Thoracic aorta (tissue), 2 donors: ENCODE measurements at regions not wholly inside any gene's neighbourhood (a gene's known extent, or its start where the extent isn't known, plus 50 kb on each side); places are given as distances from the start of the nearest gene placed in this dataset.

Experiments used
- ATAC-seq: fragments of 150-250 bp; one replicate; pipeline ENCODE4 v1.8.0; 2017; ENCODE audit warnings: low read depth; ENCODE audit not compliant: insufficient number of reproducible peaks, low FRiP score
- DNase-seq: peaks from one replicate; pipeline ENCODE4 v3.0.0-alpha.2; 2020; ENCODE audit warnings: low spot score
- H3K27ac ChIP-seq, 2 donors: fragments of 200-600 bp; sonication (generic); 1 replicate in 1 of 2; 2 replicates in 1 of 2; pipeline ENCODE4 v1.5.1; 2016; ENCODE audit warnings: mild to moderate bottlenecking in 2 of 2, moderate library complexity in 2 of 2
- H3K27me3 ChIP-seq: fragments of 200-600 bp; sonication (generic); replicated peaks from 2 replicates; pipeline ENCODE4 v1.6.0; 2016; ENCODE audit warnings: mild to moderate bottlenecking; ENCODE audit not compliant: insufficient read depth
- H3K36me3 ChIP-seq: fragments of 200-600 bp; sonication (generic); one replicate; pipeline ENCODE4 v1.5.1; 2016
- H3K4me1 ChIP-seq, 2 donors: fragments of 200-600 bp; sonication (generic); 1 replicate in 1 of 2; 2 replicates in 1 of 2; pipeline versions ENCODE4 v1.5.1 to v1.6.0; 2016; ENCODE audit warnings: low read depth in 2 of 2, mild to moderate bottlenecking in 1 of 2; ENCODE audit not compliant: control insufficient read depth in 1 of 2
- H3K4me3 ChIP-seq: fragments of 200-600 bp; sonication (generic); 2 replicates; pipeline ENCODE4 v1.5.1; 2016; ENCODE audit warnings: mild to moderate bottlenecking
- H3K9me3 ChIP-seq: fragments of 200-600 bp; sonication (generic); 2 replicates; pipeline ENCODE4 v1.5.1; 2016
- TF ChIP-seq, protein P1 (sequence below): fragments of 200-600 bp; sonication (generic); IDR thresholded peaks from one replicate; pipeline ENCODE4 v1.5.1; 2019; ENCODE audit warnings: antibody characterized with exemption

GRCh38 chr3:14278799-14279625 is 100.4 kb downstream of the LSM3 start:
- H3K36me3 ChIP-seq = no peaks in the 10 kb centered on the region
- no peaks in the 10 kb centered on the region for H3K9me3 ChIP-seq
- ATAC-seq = no peak
- no peak overlapping the region for H3K27ac ChIP-seq
- no peaks in the 10 kb centered on the region for H3K27me3 ChIP-seq
- no peak overlapping the region for H3K4me3 ChIP-seq
- H3K4me1 ChIP-seq = no peaks in the 10 kb centered on the region
- TF ChIP-seq, protein P1, sequence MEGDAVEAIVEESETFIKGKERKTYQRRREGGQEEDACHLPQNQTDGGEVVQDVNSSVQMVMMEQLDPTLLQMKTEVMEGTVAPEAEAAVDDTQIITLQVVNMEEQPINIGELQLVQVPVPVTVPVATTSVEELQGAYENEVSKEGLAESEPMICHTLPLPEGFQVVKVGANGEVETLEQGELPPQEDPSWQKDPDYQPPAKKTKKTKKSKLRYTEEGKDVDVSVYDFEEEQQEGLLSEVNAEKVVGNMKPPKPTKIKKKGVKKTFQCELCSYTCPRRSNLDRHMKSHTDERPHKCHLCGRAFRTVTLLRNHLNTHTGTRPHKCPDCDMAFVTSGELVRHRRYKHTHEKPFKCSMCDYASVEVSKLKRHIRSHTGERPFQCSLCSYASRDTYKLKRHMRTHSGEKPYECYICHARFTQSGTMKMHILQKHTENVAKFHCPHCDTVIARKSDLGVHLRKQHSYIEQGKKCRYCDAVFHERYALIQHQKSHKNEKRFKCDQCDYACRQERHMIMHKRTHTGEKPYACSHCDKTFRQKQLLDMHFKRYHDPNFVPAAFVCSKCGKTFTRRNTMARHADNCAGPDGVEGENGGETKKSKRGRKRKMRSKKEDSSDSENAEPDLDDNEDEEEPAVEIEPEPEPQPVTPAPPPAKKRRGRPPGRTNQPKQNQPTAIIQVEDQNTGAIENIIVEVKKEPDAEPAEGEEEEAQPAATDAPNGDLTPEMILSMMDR = no peak
- DNase-seq = no peak

DNA sequence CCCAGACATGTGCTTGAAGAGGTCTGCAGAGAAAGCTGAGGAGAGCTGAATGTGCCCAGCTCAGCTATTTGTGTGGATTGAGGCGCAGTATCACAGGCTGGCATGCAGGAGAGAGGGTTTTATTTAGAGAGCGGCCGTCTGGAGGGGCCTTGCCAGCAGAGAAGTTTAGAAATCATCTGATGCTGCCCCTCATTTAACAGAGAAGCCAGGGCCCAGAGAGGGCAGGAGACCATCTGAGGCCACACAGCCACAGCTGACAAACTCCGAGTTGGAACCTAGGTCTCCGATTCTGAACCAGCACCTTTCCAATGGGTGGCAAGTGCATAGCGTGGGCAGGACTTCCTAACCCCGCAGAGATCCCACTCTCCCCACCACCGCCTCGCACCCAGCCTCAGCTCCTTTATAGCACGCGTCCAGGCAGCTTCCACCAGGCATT is 101.0 kb downstream of the LSM3 start:
- TF ChIP-seq, protein P1 = no peak
- no peaks in the 10 kb centered on the region for H3K9me3 ChIP-seq
- DNase-seq (no peak), ATAC-seq (no peak)
- no peak overlapping the region for H3K4me3 ChIP-seq
- no peaks in the 10 kb centered on the region for H3K4me1 ChIP-seq
- no peak overlapping the region for H3K27ac ChIP-seq
- no peaks in the 10 kb centered on the region for H3K36me3 ChIP-seq
- no peaks in the 10 kb centered on the region for H3K27me3 ChIP-seq

GRCh38 chr3:14280326-14280725 is 101.7 kb downstream of the LSM3 start:
- H3K36me3 ChIP-seq = no peaks in the 10 kb centered on the region
- no peak overlapping the region for H3K27ac ChIP-seq
- no peak overlapping the region for H3K4me3 ChIP-seq
- no peak for ATAC-seq
- H3K9me3 ChIP-seq = no peaks in the 10 kb centered on the region
- DNase-seq = no peak
- no peaks in the 10 kb centered on the region for H3K4me1 ChIP-seq
- no peaks in the 10 kb centered on the region for H3K27me3 ChIP-seq
- TF ChIP-seq, protein P1 = no peak

DNA sequence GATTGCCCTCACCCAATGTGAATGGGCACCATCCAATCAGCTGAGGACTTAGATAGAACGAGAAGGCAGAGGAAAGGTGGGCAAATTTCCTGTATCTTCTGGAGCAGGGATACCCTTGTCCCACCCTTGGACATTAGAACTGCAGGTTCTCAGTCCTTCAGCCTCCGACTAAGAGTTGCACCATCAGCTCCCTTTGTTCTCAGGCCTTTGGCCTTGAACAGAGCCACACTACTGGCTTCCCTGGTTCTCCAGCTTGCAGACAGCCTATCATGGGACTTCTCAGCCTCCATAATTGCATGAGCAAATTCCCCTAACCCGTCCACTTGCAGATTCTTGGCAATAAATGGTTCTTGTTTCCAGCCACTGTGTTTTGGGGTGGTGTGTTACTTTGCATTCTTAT is 102.4 kb downstream of the LSM3 start:
- no peak for DNase-seq
- H3K9me3 ChIP-seq = no peaks in the 10 kb centered on the region

GRCh38 chr3:14282001-14282705 is 103.5 kb downstream of the LSM3 start:
- Histone ChIP-seq H3K27ac (no peak overlapping the region), H3K27me3 (no peaks in the 10 kb centered on the region), H3K9me3 (no peaks in the 10 kb centered on the region), H3K4me3 (no peak overlapping the region), H3K4me1 (no peaks in the 10 kb centered on the region), H3K36me3 (no peaks in the 10 kb centered on the region)
- TF ChIP-seq, protein P1 = no peak
- no peak for DNase-seq
- no peak for ATAC-seq

More for the DNA sequence above, 102.4 kb downstream of the LSM3 start:
- no peak overlapping the region for H3K27ac ChIP-seq
- no peaks in the 10 kb centered on the region for H3K4me1 ChIP-seq
- H3K27me3 ChIP-seq = no peaks in the 10 kb centered on the region
- H3K4me3 ChIP-seq = no peak overlapping the region
- TF ChIP-seq, protein P1 = no peak
- no peak for ATAC-seq
- H3K36me3 ChIP-seq = no peaks in the 10 kb centered on the region
